ENCODE measurements at regions not wholly inside any gene's neighbourhood (a gene's known extent, or its start where the extent isn't known, plus 50 kb on each side); places are given as distances from the start of the nearest gene placed in this dataset.
"Not testable (repeated sequence)": the region's sequence is repeated elsewhere in the genome, so short reads cannot be mapped to it uniquely, and the experiment has no call there.

GRCh38 chr13:24563087-24563486 is 50.5 kb upstream of the PARP4 start:
- H3K79me2 ChIP-seq (replicated peaks; ENCODE audit: insufficient read depth, low read length), result no peaks in the 10 kb centered on the region
- H2AFZ ChIP-seq (ENCODE audit: low read depth, low read length), result no peak overlapping the region
- H3K4me3 ChIP-seq (ENCODE audit: low read length), result no peak overlapping the region
- no peaks in the 10 kb centered on the region for H3F3A ChIP-seq (ENCODE audit: insufficient read depth, low read length, poor library complexity, severe bottlenecking)
- H3K9me3 ChIP-seq (ENCODE audit: low read length), result no peaks in the 10 kb centered on the region
- H3K9me2 ChIP-seq (ENCODE audit: insufficient read depth, low read length), result no peaks in the 10 kb centered on the region
- no peak overlapping the region for H3K27ac ChIP-seq (ENCODE audit: low read length)
- no peak overlapping the region for H3K9ac ChIP-seq (ENCODE audit: low read length)
- TF ChIP-seq CTCF (IDR thresholded peaks at IDR 0.05; ENCODE audit: poor library complexity, severe bottlenecking) (no peak), MXI1 (conservative IDR thresholded peaks at IDR 0.05; ENCODE audit: poor library complexity, severe bottlenecking) (no peak), SMC3 (conservative IDR thresholded peaks at IDR 0.05; ENCODE audit: poor library complexity) (no peak), RAD21 (conservative IDR thresholded peaks at IDR 0.05) (no peak), REST (IDR thresholded peaks at IDR 0.05; ENCODE audit: borderline replicate concordance) (no peak), POLR2AphosphoS5 (IDR thresholded peaks at IDR 0.05) (no peak), EZH2 (IDR thresholded peaks at IDR 0.05; ENCODE audit: borderline replicate concordance, insufficient read depth, low read length, poor library complexity, severe bottlenecking) (no peak), TAF1 (IDR thresholded peaks at IDR 0.05; ENCODE audit: low read depth) (no peak), EP300 (conservative IDR thresholded peaks at IDR 0.05; ENCODE audit: poor library complexity, severe bottlenecking) (no peak)
- no peaks in the 10 kb centered on the region for H4K20me1 ChIP-seq (ENCODE audit: insufficient read depth)
- no peaks in the 10 kb centered on the region for H3K36me3 ChIP-seq (ENCODE audit: insufficient read depth, low read length)
- H3K4me2 ChIP-seq (ENCODE audit: low read length), result no peak overlapping the region
- H3K27me3 ChIP-seq (ENCODE audit: insufficient read depth, low read depth, low read length), result no peaks in the 10 kb centered on the region

- H3F3A ChIP-seq (ENCODE audit: insufficient read depth, low read length, poor library complexity, severe bottlenecking); H3K79me2 ChIP-seq (replicated peaks; ENCODE audit: insufficient read depth, low read length); H3K4me2 ChIP-seq (ENCODE audit: low read length); H3K9ac ChIP-seq (ENCODE audit: low read length); H3K4me3 ChIP-seq (ENCODE audit: low read length); H3K9me3 ChIP-seq (ENCODE audit: low read length); H3K9me2 ChIP-seq (ENCODE audit: insufficient read depth, low read length); H2AFZ ChIP-seq (ENCODE audit: low read depth, low read length); H3K27ac ChIP-seq (ENCODE audit: low read length); H3K36me3 ChIP-seq (ENCODE audit: insufficient read depth, low read length); H3K27me3 ChIP-seq (ENCODE audit: insufficient read depth, low read depth, low read length); H4K20me1 ChIP-seq (ENCODE audit: insufficient read depth): not testable (repeated sequence)
Observed at GRCh38 chr13:24563971-24564370, 51.4 kb upstream of the PARP4 start.

GRCh38 chr13:24564881-24565280 is 52.3 kb upstream of the PARP4 start:
- no peak for TF ChIP-seq MXI1 (conservative IDR thresholded peaks at IDR 0.05; ENCODE audit: poor library complexity, severe bottlenecking)
- no peak for TF ChIP-seq CTCF (IDR thresholded peaks at IDR 0.05; ENCODE audit: poor library complexity, severe bottlenecking)
- no peak for TF ChIP-seq RAD21 (conservative IDR thresholded peaks at IDR 0.05)
- no peak for TF ChIP-seq TAF1 (IDR thresholded peaks at IDR 0.05; ENCODE audit: low read depth)
- TF ChIP-seq EZH2 (IDR thresholded peaks at IDR 0.05; ENCODE audit: borderline replicate concordance, insufficient read depth, low read length, poor library complexity, severe bottlenecking), result no peak
- TF ChIP-seq EP300 (conservative IDR thresholded peaks at IDR 0.05; ENCODE audit: poor library complexity, severe bottlenecking), result no peak
- TF ChIP-seq SMC3 (conservative IDR thresholded peaks at IDR 0.05; ENCODE audit: poor library complexity), result no peak
- TF ChIP-seq POLR2AphosphoS5 (IDR thresholded peaks at IDR 0.05), result no peak
- TF ChIP-seq REST (IDR thresholded peaks at IDR 0.05; ENCODE audit: borderline replicate concordance), result no peak
- no peaks in the 10 kb centered on the region for H3F3A ChIP-seq (ENCODE audit: insufficient read depth, low read length, poor library complexity, severe bottlenecking)
- H3K79me2 ChIP-seq (replicated peaks; ENCODE audit: insufficient read depth, low read length), result no peaks in the 10 kb centered on the region
- no peak overlapping the region for H3K9ac ChIP-seq (ENCODE audit: low read length)
- H4K20me1 ChIP-seq (ENCODE audit: insufficient read depth), result no peaks in the 10 kb centered on the region
- no peaks in the 10 kb centered on the region for H3K9me2 ChIP-seq (ENCODE audit: insufficient read depth, low read length)
- no peak overlapping the region for H3K4me3 ChIP-seq (ENCODE audit: low read length)
- no peaks in the 10 kb centered on the region for H3K9me3 ChIP-seq (ENCODE audit: low read length)
- no peak overlapping the region for H2AFZ ChIP-seq (ENCODE audit: low read depth, low read length)
- no peaks in the 10 kb centered on the region for H3K27me3 ChIP-seq (ENCODE audit: insufficient read depth, low read depth, low read length)
- H3K4me2 ChIP-seq (ENCODE audit: low read length), result no peak overlapping the region
- H3K27ac ChIP-seq (ENCODE audit: low read length), result no peak overlapping the region
- H3K36me3 ChIP-seq (ENCODE audit: insufficient read depth, low read length), result no peaks in the 10 kb centered on the region
